K562 (cell line): ENCODE measurements at regions not wholly inside any gene's neighbourhood (a gene's known extent, or its start where the extent isn't known, plus 50 kb on each side); places are given as distances from the start of the nearest gene placed in this dataset.

Experiments used
- ATAC-seq: fragments of 200-7000 bp; cut with Tn5 transposase; 3 replicates; pipeline ENCODE4 v1.9.1; 2020; ENCODE audit warnings: moderate library complexity
- BruUV-seq: library from RNA; stranded (reverse); fragments of 400-500 nt; replicated peaks from 2 replicates; lab custom pipeline; 2021; lab: Mats Ljungman, UMichigan
- CTCF ChIA-PET: fragments of 300-600 bp; formaldehyde crosslinking; extraction: SDS; loops from one replicate; lab custom pipeline; 2021; ENCODE audit warnings: low intra/inter-chr PET ratio; lab: Yijun Ruan, JAX
- POLR2A ChIA-PET: fragments of 300-600, 350-650 bp; sonication (Branson Sonifier 250); formaldehyde crosslinking; extraction: SDS; loops from one replicate; lab custom pipeline; 2021; ENCODE audit warnings: antibody characterized with exemption, inconsistent platforms; lab: Yijun Ruan, JAX
- DNase-seq, 4 experiments: peaks; one replicate each; pipeline versions ENCODE4 v3.0.0 to v3.0.0-alpha.2; 2011 to 2018; ENCODE audit warnings: low spot score in 3 of 4, mixed read lengths in 3 of 4; ENCODE audit errors: extremely low read depth in 1 of 4
- FAIRE-seq: peaks from 2 replicates; lab custom pipeline; 2011; peaks lifted over from hg19 to GRCh38; lab: Jason Lieb, UNC
- H2AFZ ChIP-seq: 2 replicates; pipeline ENCODE4 v1.6.0; 2011; ENCODE audit warnings: low read depth, low read length, control low read depth, inconsistent platforms
- H3K27ac ChIP-seq: fragments of 200-600 bp; 3 replicates; pipeline ENCODE4 v1.8.0; 2011; ENCODE audit warnings: low read depth, mild to moderate bottlenecking, control low read depth, inconsistent platforms, low read length, moderate library complexity, mixed read lengths; ENCODE audit errors: extremely low read depth
- H3K27me3 ChIP-seq, 2 experiments: fragments of 300-600 bp in 1 of 2; 2 replicates in 1 of 2; 3 replicates in 1 of 2; pipeline versions ENCODE4 v1.6.0 to v1.8.0; 2011; ENCODE audit warnings: inconsistent platforms in 2 of 2, low read length in 2 of 2, mild to moderate bottlenecking in 1 of 2, mixed read lengths in 1 of 2, moderate library complexity in 1 of 2; ENCODE audit not compliant: control insufficient read depth in 2 of 2, insufficient read depth in 2 of 2
- H3K36me3 ChIP-seq: fragments of 300-600 bp; 3 replicates; pipeline ENCODE4 v1.8.0; 2011; ENCODE audit warnings: mild to moderate bottlenecking, low read length, inconsistent platforms; ENCODE audit not compliant: control insufficient read depth, insufficient read depth
- H3K4me1 ChIP-seq, 2 experiments: fragments of 200-600 bp in 1 of 2; replicated peaks in 1 of 2; 2 replicates in 1 of 2; 3 replicates in 1 of 2; pipeline versions ENCODE4 v1.5.1 to v1.8.0; 2011; ENCODE audit warnings: inconsistent platforms in 2 of 2, low read length in 2 of 2, mild to moderate bottlenecking in 1 of 2, mixed read lengths in 1 of 2, moderate library complexity in 1 of 2; ENCODE audit not compliant: control insufficient read depth in 2 of 2, insufficient read depth in 2 of 2
- H3K4me2 ChIP-seq: 2 replicates; pipeline ENCODE4 v1.6.1; 2011; ENCODE audit warnings: low read length, control low read depth, inconsistent platforms, mixed read lengths; ENCODE audit not compliant: insufficient read depth
- H3K4me3 ChIP-seq: fragments of 200-600 bp; sonication (generic), shearing (Covaris generic); 2 replicates; pipeline ENCODE4 v1.5.1; 2016; ENCODE audit warnings: control low read depth, inconsistent platforms
- H3K79me2 ChIP-seq: fragments of 200-600 bp; 3 replicates; pipeline ENCODE4 v1.8.0; 2011; ENCODE audit warnings: low read length, inconsistent platforms; ENCODE audit not compliant: control insufficient read depth, insufficient read depth
- H3K9ac ChIP-seq, 2 experiments: 2 replicates each; pipeline versions ENCODE4 v1.6.0 to v1.6.1; 2011; ENCODE audit warnings: low read depth in 2 of 2, low read length in 2 of 2, control low read depth in 1 of 2, inconsistent platforms in 1 of 2, mild to moderate bottlenecking in 1 of 2, mixed read lengths in 1 of 2; ENCODE audit not compliant: insufficient read depth in 1 of 2
- H3K9me1 ChIP-seq: one replicate; pipeline ENCODE4 v1.6.0; 2011; ENCODE audit warnings: inconsistent platforms, mild to moderate bottlenecking, low read length, moderate library complexity; ENCODE audit not compliant: control insufficient read depth, insufficient read depth
- H3K9me3 ChIP-seq: replicated peaks from 2 replicates; pipeline ENCODE4 v1.5.1; 2011; ENCODE audit warnings: low read depth, low read length, inconsistent platforms; ENCODE audit not compliant: control insufficient read depth, insufficient read depth
- H4K20me1 ChIP-seq: replicated peaks from 2 replicates; pipeline ENCODE4 v1.6.1; 2011; ENCODE audit warnings: low read length, inconsistent platforms, mixed read lengths; ENCODE audit not compliant: control insufficient read depth, insufficient read depth
- CLOCK ChIP-seq: fragments of 250-450 bp; sonication (Bioruptor Pico); IDR thresholded peaks from 2 replicates; pipeline ENCODE4 v1.4.0; 2020; ENCODE audit warnings: mild to moderate bottlenecking, moderate library complexity, borderline replicate concordance
- FOXJ2 ChIP-seq: fragments of 200-800 bp; sonication (Bioruptor generic); IDR thresholded peaks from 2 replicates; pipeline ENCODE4 v1.6.1; 2016; ENCODE audit warnings: missing genetic modification characterization, missing compliant biosample characterization
- PRPF4 ChIP-seq: fragments of 200-400 bp; formaldehyde crosslinking; IDR thresholded peaks from one replicate; pipeline ENCODE4 v1.6.1; 2017; ENCODE audit warnings: low read length, low read depth, mild to moderate bottlenecking; ENCODE audit not compliant: insufficient read depth, poor library complexity, severe bottlenecking
- SP2 ChIP-seq: IDR thresholded peaks from 2 replicates; pipeline ENCODE4 v1.6.1; 2011; ENCODE audit warnings: mild to moderate bottlenecking, low read depth, low read length, moderate library complexity; ENCODE audit not compliant: poor library complexity, severe bottlenecking; ENCODE audit errors: extremely low read depth
- ZNF217 ChIP-seq: sonication (generic); formaldehyde crosslinking; IDR thresholded peaks from 2 replicates; pipeline ENCODE4 v1.8.0; 2022; ENCODE audit warnings: mild to moderate bottlenecking, missing genetic modification reagents
- in situ Hi-C: fragments of 300-500 bp; cut with MboI; formaldehyde crosslinking; loops from 4 replicates; pipeline ENCODE4 v1.15.0; 2018; ENCODE audit warnings: inconsistent platforms, mixed read lengths
- intact Hi-C: fragments of 100-400 bp; cut with micrococcal nuclease; formaldehyde crosslinking; loops from 2 replicates; pipeline ENCODE4 v1.14.2; 2022

DNA sequence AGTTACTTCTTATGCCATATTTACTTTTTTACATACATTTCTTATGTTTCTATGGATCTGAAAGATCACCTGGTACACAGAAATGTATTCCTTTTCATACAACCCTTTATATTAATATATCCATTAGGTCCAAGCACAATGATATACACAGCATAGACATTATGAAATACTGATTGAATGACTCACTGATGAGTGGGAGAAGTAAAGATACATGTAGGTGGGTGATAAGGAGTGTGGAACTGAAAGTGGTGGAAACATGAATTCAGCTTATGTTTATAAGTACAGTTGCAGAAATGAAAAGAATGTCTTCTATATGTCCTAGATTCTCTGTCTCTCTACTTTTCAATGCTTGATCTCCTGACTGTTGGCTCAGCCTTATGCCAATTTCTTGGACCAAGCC, 87.9 kb downstream of the YIPF7 start:
- ATAC-seq (no peak), DNase-seq (no peak), FAIRE-seq (no peak)
- ChIA-PET POLR2A (no interaction called here), CTCF (no interaction called here)
- intact Hi-C loops (no loop called here), in situ Hi-C loops (no loop called here)
- Histone ChIP-seq H3K4me2 (no peak overlapping the region), H3K9me1 (no peaks in the 10 kb centered on the region), H4K20me1 (no peaks in the 10 kb centered on the region), H3K36me3 (no peaks in the 10 kb centered on the region), H3K4me1 (no peaks in the 10 kb centered on the region), H3K4me3 (no peak overlapping the region), H3K27ac (no peak overlapping the region), H3K9me3 (no peaks in the 10 kb centered on the region), H3K27me3 (no peaks in the 10 kb centered on the region), H2AFZ (no peak overlapping the region), H3K79me2 (no peaks in the 10 kb centered on the region), H3K9ac (no peak overlapping the region)
- BruUV-seq, result no TSS peak
- TF ChIP-seq CLOCK (CRISPR knock-in tag) (no peak), FOXJ2 (tag) (no peak), SP2 (no peak), ZNF217 (CRISPR knock-in tag) (no peak), PRPF4 (no peak)
